GM18499 (cell line): ENCODE measurements at regions not wholly inside any gene's neighbourhood (a gene's known extent, or its start where the extent isn't known, plus 50 kb on each side); places are given as distances from the start of the nearest gene placed in this dataset.

Source experiments
- ATAC-seq: cut with Tn5 transposase; IDR thresholded peaks from one replicate; pipeline ENCODE4 v1.9.1; 2021; ENCODE audit warnings: moderate number of reproducible peaks; ENCODE audit not compliant: insufficient read depth, unreplicated experiment

- no peak for ATAC-seq
Measured at GRCh38 chr7:136189506-136189998, 212.4 kb upstream of the MTPN start.

GRCh38 chr7:136186281-136186680, 209.1 kb upstream of the MTPN start:
- no peak for ATAC-seq

- ATAC-seq = no peak
Measured at GRCh38 chr7:136184719-136185118, 207.6 kb upstream of the MTPN start.

- no peak for ATAC-seq
Measured at GRCh38 chr7:136183981-136184380, 206.8 kb upstream of the MTPN start.

GRCh38 chr7:136180984-136181383, 203.8 kb upstream of the MTPN start:
- ATAC-seq = no peak

- ATAC-seq = no peak
Measured at GRCh38 chr7:136179851-136180721, 202.9 kb upstream of the MTPN start.

- no peak for ATAC-seq
Measured at GRCh38 chr7:136179154-136179553, 202.0 kb upstream of the MTPN start.

GRCh38 chr7:136174477-136175125, 197.4 kb upstream of the MTPN start:
- ATAC-seq = no peak

GRCh38 chr7:136173874-136174273, 196.7 kb upstream of the MTPN start:
- ATAC-seq = no peak

- no peak for ATAC-seq
Measured at GRCh38 chr7:136171233-136171632, 194.1 kb upstream of the MTPN start.

- ATAC-seq = no peak
Measured at GRCh38 chr7:136168821-136169220, 191.7 kb upstream of the MTPN start.

- no peak for ATAC-seq
Measured at GRCh38 chr7:136167991-136168390, 190.8 kb upstream of the MTPN start.

- no peak for ATAC-seq
Measured at GRCh38 chr7:136166521-136166920, 189.4 kb upstream of the MTPN start.

- no peak for ATAC-seq
Measured at GRCh38 chr7:136163340-136163801, 186.2 kb upstream of the MTPN start.

GRCh38 chr7:136150311-136150710, 173.2 kb upstream of the MTPN start:
- no peak for ATAC-seq

- no peak for ATAC-seq
Measured at GRCh38 chr7:136148920-136149319, 171.8 kb upstream of the MTPN start.

- ATAC-seq = no peak
Measured at GRCh38 chr7:136146925-136147324, 169.8 kb upstream of the MTPN start.

- no peak for ATAC-seq
Measured at GRCh38 chr7:136144182-136144581, 167.0 kb upstream of the MTPN start.

- no peak for ATAC-seq
Measured at GRCh38 chr7:136143271-136143670, 166.1 kb upstream of the MTPN start.

GRCh38 chr7:136142583-136142982, 165.4 kb upstream of the MTPN start:
- no peak for ATAC-seq

- no peak for ATAC-seq
Measured at GRCh38 chr7:136140469-136140868, 163.3 kb upstream of the MTPN start.
